K562 (cell line): ENCODE measurements at regions not wholly inside any gene's neighbourhood (a gene's known extent, or its start where the extent isn't known, plus 50 kb on each side); places are given as distances from the start of the nearest gene placed in this dataset.

Experiments
- CBFA2T2 ChIP-seq: fragments of 450-650 bp; conservative IDR thresholded peaks from 2 replicates; pipeline ENCODE4 v1.6.1; 2017; ENCODE audit warnings: mild to moderate bottlenecking
- CHD1 ChIP-seq: fragments of 200-600 bp; sonication (generic); IDR thresholded peaks from one replicate; pipeline ENCODE4 v1.6.1; 2012; ENCODE audit warnings: mild to moderate bottlenecking, moderate library complexity, low read length, inconsistent platforms
- CREM ChIP-seq: IDR thresholded peaks from 2 replicates; pipeline ENCODE4 v1.6.1; 2014; ENCODE audit warnings: antibody characterized with exemption, low read depth
- CSDE1 ChIP-seq, 2 experiments: fragments of 450-650 bp; IDR thresholded peaks; 2 replicates each; pipeline ENCODE4 v1.6.1; 2016; ENCODE audit warnings: mild to moderate bottlenecking in 1 of 2
- EHMT2 ChIP-seq: fragments of 450-650 bp; IDR thresholded peaks from 2 replicates; pipeline ENCODE4 v1.6.1; 2018; ENCODE audit warnings: antibody characterized with exemption
- FOXJ3 ChIP-seq: sonication (generic); formaldehyde crosslinking; IDR thresholded peaks from 2 replicates; pipeline ENCODE4 v1.4.0; 2020; ENCODE audit warnings: mild to moderate bottlenecking, missing genetic modification reagents
- GABPB1 ChIP-seq: sonication (generic); formaldehyde crosslinking; IDR thresholded peaks from 2 replicates; pipeline ENCODE4 v1.8.0; 2022; ENCODE audit warnings: mild to moderate bottlenecking, missing genetic modification reagents
- HNRNPK ChIP-seq: fragments of 200-400 bp; formaldehyde crosslinking; IDR thresholded peaks from one replicate; pipeline ENCODE4 v1.6.1; 2018; ENCODE audit warnings: mild to moderate bottlenecking, low read depth, low read length; ENCODE audit not compliant: poor library complexity, severe bottlenecking
- NCOA6 ChIP-seq: fragments of 450-650 bp; IDR thresholded peaks from 2 replicates; pipeline ENCODE4 v1.6.1; 2017; ENCODE audit warnings: mild to moderate bottlenecking
- RBM34 ChIP-seq: fragments of 200-400 bp; formaldehyde crosslinking; IDR thresholded peaks from 2 replicates; pipeline ENCODE4 v1.6.1; 2018; ENCODE audit warnings: low read length, borderline replicate concordance; ENCODE audit not compliant: insufficient read depth
- SETDB1 ChIP-seq: IDR thresholded peaks from one replicate; pipeline ENCODE4 v1.6.1; 2012; ENCODE audit warnings: low read length, control low read depth, inconsistent platforms
- TOE1 ChIP-seq, 2 experiments: fragments of 450-650 bp in 1 of 2; sonication (generic) in 1 of 2; formaldehyde crosslinking in 1 of 2; IDR thresholded peaks; 2 replicates each; pipeline versions ENCODE4 v1.7.1 to v1.8.0; 2016 to 2022; ENCODE audit warnings: borderline replicate concordance in 2 of 2, mild to moderate bottlenecking in 2 of 2, antibody characterized with exemption in 1 of 2, inconsistent platforms in 1 of 2, low read depth in 1 of 2, missing genetic modification reagents in 1 of 2, moderate library complexity in 1 of 2
- WHSC1 ChIP-seq: IDR thresholded peaks from one replicate; pipeline ENCODE4 v1.6.1; 2012; ENCODE audit warnings: low read length, control low read depth, inconsistent platforms
- ZNF133 ChIP-seq: fragments of 250-450 bp; sonication (Bioruptor Pico); IDR thresholded peaks from 2 replicates; pipeline ENCODE4 v1.4.0; 2020; ENCODE audit warnings: mild to moderate bottlenecking
- ZNF165 ChIP-seq: fragments of 250-450 bp; sonication (Bioruptor Pico); IDR thresholded peaks from 2 replicates; pipeline ENCODE4 v1.4.0; 2020; ENCODE audit warnings: borderline replicate concordance
- TF ChIP-seq, protein P1 (sequence below): IDR thresholded peaks from 3 replicates; pipeline ENCODE4 v1.6.1; 2011; ENCODE audit warnings: borderline replicate concordance, mild to moderate bottlenecking, moderate library complexity; ENCODE audit not compliant: insufficient read length; ENCODE audit errors: extremely low read depth
- TF ChIP-seq, protein P2 (sequence below), 2 experiments: fragments of 250-450 bp in 1 of 2; fragments of 450-650 bp in 1 of 2; sonication (Bioruptor Pico) in 1 of 2; IDR thresholded peaks; 2 replicates each; pipeline versions ENCODE4 v1.6.1 to v1.8.0; 2016 to 2021; ENCODE audit warnings: mild to moderate bottlenecking in 2 of 2, moderate library complexity in 2 of 2, missing compliant biosample characterization in 1 of 2, missing genetic modification characterization in 1 of 2
- TF ChIP-seq, protein P3 (sequence below): fragments of 250-450 bp; sonication (Bioruptor Pico); IDR thresholded peaks from 2 replicates; pipeline ENCODE4 v1.5.0; 2020; ENCODE audit warnings: mild to moderate bottlenecking, borderline replicate concordance
- TF ChIP-seq, protein P4 (sequence below): fragments of 250-450 bp; sonication (Bioruptor Pico); IDR thresholded peaks from 2 replicates; pipeline ENCODE4 v1.5.0; 2021

DNA sequence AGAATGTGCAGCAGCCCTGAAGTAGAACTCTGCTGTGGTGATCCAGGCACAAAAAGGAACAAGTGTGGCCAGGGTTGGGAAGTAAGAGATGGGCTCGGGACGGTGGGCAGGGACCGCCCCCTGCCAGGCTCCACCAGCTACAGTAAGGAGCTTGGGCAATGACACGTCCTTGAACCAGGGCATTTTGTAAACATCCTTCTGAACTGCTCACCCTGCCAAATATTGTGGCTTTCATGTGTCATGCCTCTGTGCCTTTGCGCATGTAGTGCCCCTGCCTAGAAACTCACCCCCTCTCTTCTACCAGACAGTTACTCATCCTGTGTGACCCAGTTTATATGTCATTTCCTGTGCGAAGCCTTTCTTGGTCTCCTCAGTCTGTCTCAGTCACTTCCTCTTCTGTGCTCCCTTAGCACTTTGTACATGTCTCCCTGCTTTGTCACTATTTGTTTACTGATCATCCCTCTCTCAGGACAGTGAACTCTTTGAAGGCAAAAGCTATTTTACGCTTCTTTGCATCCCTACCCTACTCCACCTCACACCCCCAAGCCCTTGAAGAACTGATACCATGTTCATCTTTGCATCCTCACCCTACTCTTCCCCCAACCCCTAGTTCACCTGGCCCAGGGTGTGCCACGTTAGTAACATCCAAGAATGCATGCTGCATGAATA, 108.9 kb upstream of the PLEKHG7 start (continued):
- TF ChIP-seq SETDB1: no peak
- TF ChIP-seq, protein P1, sequence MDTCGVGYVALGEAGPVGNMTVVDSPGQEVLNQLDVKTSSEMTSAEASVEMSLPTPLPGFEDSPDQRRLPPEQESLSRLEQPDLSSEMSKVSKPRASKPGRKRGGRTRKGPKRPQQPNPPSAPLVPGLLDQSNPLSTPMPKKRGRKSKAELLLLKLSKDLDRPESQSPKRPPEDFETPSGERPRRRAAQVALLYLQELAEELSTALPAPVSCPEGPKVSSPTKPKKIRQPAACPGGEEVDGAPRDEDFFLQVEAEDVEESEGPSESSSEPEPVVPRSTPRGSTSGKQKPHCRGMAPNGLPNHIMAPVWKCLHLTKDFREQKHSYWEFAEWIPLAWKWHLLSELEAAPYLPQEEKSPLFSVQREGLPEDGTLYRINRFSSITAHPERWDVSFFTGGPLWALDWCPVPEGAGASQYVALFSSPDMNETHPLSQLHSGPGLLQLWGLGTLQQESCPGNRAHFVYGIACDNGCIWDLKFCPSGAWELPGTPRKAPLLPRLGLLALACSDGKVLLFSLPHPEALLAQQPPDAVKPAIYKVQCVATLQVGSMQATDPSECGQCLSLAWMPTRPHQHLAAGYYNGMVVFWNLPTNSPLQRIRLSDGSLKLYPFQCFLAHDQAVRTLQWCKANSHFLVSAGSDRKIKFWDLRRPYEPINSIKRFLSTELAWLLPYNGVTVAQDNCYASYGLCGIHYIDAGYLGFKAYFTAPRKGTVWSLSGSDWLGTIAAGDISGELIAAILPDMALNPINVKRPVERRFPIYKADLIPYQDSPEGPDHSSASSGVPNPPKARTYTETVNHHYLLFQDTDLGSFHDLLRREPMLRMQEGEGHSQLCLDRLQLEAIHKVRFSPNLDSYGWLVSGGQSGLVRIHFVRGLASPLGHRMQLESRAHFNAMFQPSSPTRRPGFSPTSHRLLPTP: no peak
- peak; percentile 60 for TF ChIP-seq CREM
- no peak for TF ChIP-seq RBM34
- TF ChIP-seq CBFA2T2: no peak
- TF ChIP-seq CHD1: no peak
- TF ChIP-seq NCOA6: no peak
- TF ChIP-seq, protein P2, sequence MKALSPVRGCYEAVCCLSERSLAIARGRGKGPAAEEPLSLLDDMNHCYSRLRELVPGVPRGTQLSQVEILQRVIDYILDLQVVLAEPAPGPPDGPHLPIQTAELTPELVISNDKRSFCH (CRISPR knock-in tag; IDR thresholded peaks at IDR 0.05): no peak
- TF ChIP-seq, protein P2 (tag; IDR thresholded peaks at IDR 0.05): no peak
- no peak for TF ChIP-seq HNRNPK
- TF ChIP-seq CSDE1 (IDR thresholded peaks at IDR 0.05): no peak
- TF ChIP-seq WHSC1: no peak
- TF ChIP-seq TOE1 (IDR thresholded peaks at IDR 0.05; ENCODE audit: borderline replicate concordance): no peak
- no peak for TF ChIP-seq TOE1 (CRISPR knock-in tag; IDR thresholded peaks at IDR 0.05; ENCODE audit: borderline replicate concordance, low read depth)
- 0 out of 2 replicates have a peak, but pooled peaks have one; percentile 23 for TF ChIP-seq EHMT2
- TF ChIP-seq, protein P3, sequence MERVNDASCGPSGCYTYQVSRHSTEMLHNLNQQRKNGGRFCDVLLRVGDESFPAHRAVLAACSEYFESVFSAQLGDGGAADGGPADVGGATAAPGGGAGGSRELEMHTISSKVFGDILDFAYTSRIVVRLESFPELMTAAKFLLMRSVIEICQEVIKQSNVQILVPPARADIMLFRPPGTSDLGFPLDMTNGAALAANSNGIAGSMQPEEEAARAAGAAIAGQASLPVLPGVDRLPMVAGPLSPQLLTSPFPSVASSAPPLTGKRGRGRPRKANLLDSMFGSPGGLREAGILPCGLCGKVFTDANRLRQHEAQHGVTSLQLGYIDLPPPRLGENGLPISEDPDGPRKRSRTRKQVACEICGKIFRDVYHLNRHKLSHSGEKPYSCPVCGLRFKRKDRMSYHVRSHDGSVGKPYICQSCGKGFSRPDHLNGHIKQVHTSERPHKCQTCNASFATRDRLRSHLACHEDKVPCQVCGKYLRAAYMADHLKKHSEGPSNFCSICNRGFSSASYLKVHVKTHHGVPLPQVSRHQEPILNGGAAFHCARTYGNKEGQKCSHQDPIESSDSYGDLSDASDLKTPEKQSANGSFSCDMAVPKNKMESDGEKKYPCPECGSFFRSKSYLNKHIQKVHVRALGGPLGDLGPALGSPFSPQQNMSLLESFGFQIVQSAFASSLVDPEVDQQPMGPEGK (CRISPR knock-in tag): no peak
- no peak for TF ChIP-seq ZNF165 (CRISPR knock-in tag)
- TF ChIP-seq ZNF133 (CRISPR knock-in tag): no peak
- no peak for TF ChIP-seq FOXJ3 (CRISPR knock-in tag)
- TF ChIP-seq GABPB1 (CRISPR knock-in tag): peak; percentile 46; the same call in 1 of the 2 replicates
- TF ChIP-seq, protein P4, sequence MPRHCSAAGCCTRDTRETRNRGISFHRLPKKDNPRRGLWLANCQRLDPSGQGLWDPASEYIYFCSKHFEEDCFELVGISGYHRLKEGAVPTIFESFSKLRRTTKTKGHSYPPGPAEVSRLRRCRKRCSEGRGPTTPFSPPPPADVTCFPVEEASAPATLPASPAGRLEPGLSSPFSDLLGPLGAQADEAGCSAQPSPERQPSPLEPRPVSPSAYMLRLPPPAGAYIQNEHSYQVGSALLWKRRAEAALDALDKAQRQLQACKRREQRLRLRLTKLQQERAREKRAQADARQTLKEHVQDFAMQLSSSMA: no peak
